Mesendoderm (in vitro differentiated cells): ENCODE measurements at regions not wholly inside any gene's neighbourhood (a gene's known extent, or its start where the extent isn't known, plus 50 kb on each side); places are given as distances from the start of the nearest gene placed in this dataset.

Experiments
- DNase-seq: peaks from one replicate; pipeline ENCODE4 v3.0.0; 2013
- H2AK5ac ChIP-seq: 2 replicates; pipeline ENCODE4 v1.6.1; 2013; ENCODE audit warnings: low read length, inconsistent platforms
- H2BK120ac ChIP-seq: 2 replicates; pipeline ENCODE4 v1.6.1; 2013; ENCODE audit warnings: low read depth, mild to moderate bottlenecking, low read length, moderate library complexity, mixed read lengths
- H2BK15ac ChIP-seq: replicated peaks from 2 replicates; pipeline ENCODE4 v1.6.1; 2013; ENCODE audit warnings: low read depth, mild to moderate bottlenecking, moderate library complexity
- H2BK5ac ChIP-seq: 2 replicates; pipeline ENCODE4 v1.6.1; 2013; ENCODE audit warnings: low read length, inconsistent platforms
- H3K18ac ChIP-seq: 2 replicates; pipeline ENCODE4 v1.6.1; 2013; ENCODE audit warnings: mild to moderate bottlenecking, low read length, mixed read lengths
- H3K23ac ChIP-seq: one replicate; pipeline ENCODE4 v1.6.1; 2013; ENCODE audit warnings: low read length
- H3K27ac ChIP-seq: 2 replicates; pipeline ENCODE4 v1.5.1; 2013; ENCODE audit warnings: low read depth, mild to moderate bottlenecking, inconsistent platforms, low read length, moderate library complexity
- H3K27me3 ChIP-seq: 2 replicates; pipeline ENCODE4 v1.6.1; 2013; ENCODE audit warnings: low read length, control low read depth, mild to moderate bottlenecking, inconsistent platforms; ENCODE audit not compliant: insufficient read depth, poor library complexity
- H3K36me3 ChIP-seq: 2 replicates; pipeline ENCODE4 v1.6.1; 2013; ENCODE audit warnings: low read length, inconsistent platforms; ENCODE audit not compliant: control insufficient read depth, insufficient read depth
- H3K4ac ChIP-seq: one replicate; pipeline ENCODE4 v1.6.1; 2013; ENCODE audit warnings: low read depth, mild to moderate bottlenecking, low read length, moderate library complexity
- H3K4me1 ChIP-seq: 2 replicates; pipeline ENCODE4 v1.6.1; 2013; ENCODE audit warnings: low read depth, low read length, inconsistent platforms; ENCODE audit not compliant: control insufficient read depth
- H3K4me2 ChIP-seq: 2 replicates; pipeline ENCODE4 v1.6.1; 2013; ENCODE audit warnings: low read length
- H3K4me3 ChIP-seq: 2 replicates; pipeline ENCODE4 v1.5.1; 2013; ENCODE audit warnings: mild to moderate bottlenecking, low read length
- H3K56ac ChIP-seq: one replicate; pipeline ENCODE4 v1.6.1; 2013; ENCODE audit warnings: low read length
- H3K79me1 ChIP-seq: 2 replicates; pipeline ENCODE4 v1.6.1; 2013; ENCODE audit warnings: low read length, inconsistent platforms
- H3K79me2 ChIP-seq: 2 replicates; pipeline ENCODE4 v1.6.1; 2013; ENCODE audit warnings: mild to moderate bottlenecking, low read length; ENCODE audit not compliant: control insufficient read depth, insufficient read depth
- H3K9ac ChIP-seq: 2 replicates; pipeline ENCODE4 v1.6.1; 2013; ENCODE audit warnings: low read length, inconsistent platforms
- H4K5ac ChIP-seq: one replicate; pipeline ENCODE4 v1.6.1; 2013; ENCODE audit warnings: low read length
- H4K8ac ChIP-seq: one replicate; pipeline ENCODE4 v1.6.1; 2013; ENCODE audit warnings: low read depth, mild to moderate bottlenecking, control low read depth, low read length, moderate library complexity
- WGBS: extraction: QIAGEN DNeasy Blood & Tissue Kit; methylation state at CpG from one replicate; pipeline ENCODE4 v1.1.7; 2013; ENCODE audit warnings: low lambda C conversion rate, missing lambda C conversion rate; ENCODE audit not compliant: insufficient coverage; ENCODE audit errors: extremely low coverage; 5-methylcytosine and 5-hydroxymethylcytosine counted together

- no CpG with 5 or more reads among the region's 1 CpG for WGBS
- H3K9ac ChIP-seq, result no peak overlapping the region
- no peak overlapping the region for H3K4ac ChIP-seq
- H4K8ac ChIP-seq, result no peak overlapping the region
- no peak overlapping the region for H2BK15ac ChIP-seq
- H3K27me3 ChIP-seq, result no peaks in the 10 kb centered on the region
- no peak overlapping the region for H3K56ac ChIP-seq
- DNase-seq, result no peak
- no peaks in the 10 kb centered on the region for H3K79me1 ChIP-seq
- H2BK5ac ChIP-seq, result no peak overlapping the region
- H2AK5ac ChIP-seq, result no peak overlapping the region
- H3K18ac ChIP-seq, result no peak overlapping the region
- no peak overlapping the region for H3K27ac ChIP-seq
- H2BK120ac ChIP-seq, result no peak overlapping the region
- no peak overlapping the region for H3K4me2 ChIP-seq
- H3K79me2 ChIP-seq, result no peaks in the 10 kb centered on the region
- H3K4me3 ChIP-seq, result no peak overlapping the region
- no peaks in the 10 kb centered on the region for H3K4me1 ChIP-seq
- H3K36me3 ChIP-seq, result no peaks in the 10 kb centered on the region
- no peak overlapping the region for H4K5ac ChIP-seq
- H3K23ac ChIP-seq, result no peak overlapping the region
Measured at GRCh38 chr21:14744368-14744767, 198.3 kb upstream of the SAMSN1 start.

DNA sequence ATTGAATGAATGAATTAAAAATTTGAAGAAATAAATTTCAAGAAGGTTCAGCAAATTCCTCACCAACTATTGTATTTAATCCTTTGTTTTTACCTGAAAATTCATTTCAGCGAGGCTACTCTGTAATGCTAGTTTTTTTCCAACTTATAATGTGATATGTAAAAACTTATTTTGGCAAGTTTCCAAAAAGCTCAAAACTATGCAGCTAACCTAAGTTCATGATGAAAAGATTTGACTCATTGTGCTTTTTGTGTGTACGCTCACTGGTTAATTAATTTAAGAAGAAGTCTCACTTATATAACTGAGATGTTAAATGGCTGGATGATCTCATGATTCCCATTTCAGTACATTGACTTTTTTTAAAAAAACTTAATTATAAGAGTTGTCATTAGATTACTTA is 196.0 kb upstream of the SAMSN1 start:
- no peak for DNase-seq
- no peak overlapping the region for H3K56ac ChIP-seq

DNA sequence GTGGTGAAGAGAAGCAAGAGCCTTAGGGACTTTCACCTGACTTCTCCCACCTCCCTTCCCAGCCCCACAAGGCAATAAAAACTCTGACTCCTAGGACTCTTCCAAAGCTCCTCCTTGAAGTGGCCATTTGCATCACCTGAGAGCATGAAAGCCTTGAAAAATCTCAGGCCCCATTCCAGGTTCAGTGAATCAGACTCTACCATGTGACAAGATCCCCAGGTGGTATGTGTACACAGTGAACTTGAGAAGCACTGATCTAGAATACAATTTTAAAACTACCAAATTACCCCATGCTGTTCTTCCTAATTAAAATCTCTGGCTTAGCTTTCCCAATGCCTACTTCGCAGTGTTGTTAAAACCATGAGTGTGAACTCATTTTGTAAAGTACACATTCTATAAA is 195.1 kb upstream of the SAMSN1 start:
- H4K5ac ChIP-seq, result no peak overlapping the region
- no peaks in the 10 kb centered on the region for H3K4me1 ChIP-seq
- no peak overlapping the region for H2AK5ac ChIP-seq
- H3K4ac ChIP-seq, result no peak overlapping the region
- no peak overlapping the region for H4K8ac ChIP-seq
- H3K27ac ChIP-seq, result no peak overlapping the region
- H2BK5ac ChIP-seq, result no peak overlapping the region
- no peaks in the 10 kb centered on the region for H3K79me1 ChIP-seq
- H2BK120ac ChIP-seq, result no peak overlapping the region
- no peak overlapping the region for H3K4me2 ChIP-seq
- H3K4me3 ChIP-seq, result no peak overlapping the region
- no peaks in the 10 kb centered on the region for H3K79me2 ChIP-seq
- no peak overlapping the region for H3K56ac ChIP-seq
- H3K18ac ChIP-seq, result no peak overlapping the region
- H3K9ac ChIP-seq, result no peak overlapping the region
- no CpG with 5 or more reads among the region's 1 CpG for WGBS
- no peaks in the 10 kb centered on the region for H3K36me3 ChIP-seq
- DNase-seq, result peak; percentile 31
- no peak overlapping the region for H3K23ac ChIP-seq
- H3K27me3 ChIP-seq, result no peaks in the 10 kb centered on the region
- H2BK15ac ChIP-seq, result no peak overlapping the region

More for the DNA sequence above, 196.0 kb upstream of the SAMSN1 start:
- no peak overlapping the region for H3K4ac ChIP-seq
- H3K4me2 ChIP-seq, result no peak overlapping the region
- no peak overlapping the region for H3K9ac ChIP-seq
- no peak overlapping the region for H3K18ac ChIP-seq
- WGBS, result no CpG with 5 or more reads among the region's 2 CpGs
- no peak overlapping the region for H2BK5ac ChIP-seq
- H4K5ac ChIP-seq, result no peak overlapping the region
- no peak overlapping the region for H2AK5ac ChIP-seq
- H4K8ac ChIP-seq, result no peak overlapping the region
- H3K79me2 ChIP-seq, result no peaks in the 10 kb centered on the region
- no peak overlapping the region for H3K23ac ChIP-seq
- no peaks in the 10 kb centered on the region for H3K4me1 ChIP-seq
- no peak overlapping the region for H3K27ac ChIP-seq
- H3K27me3 ChIP-seq, result no peaks in the 10 kb centered on the region
- H2BK15ac ChIP-seq, result no peak overlapping the region
- H3K36me3 ChIP-seq, result no peaks in the 10 kb centered on the region
- no peak overlapping the region for H2BK120ac ChIP-seq
- H3K4me3 ChIP-seq, result no peak overlapping the region
- no peaks in the 10 kb centered on the region for H3K79me1 ChIP-seq

GRCh38 chr21:14740692-14741091 is 194.6 kb upstream of the SAMSN1 start:
- Histone ChIP-seq H3K4me1 (no peaks in the 10 kb centered on the region), H4K5ac (no peak overlapping the region), H3K36me3 (no peaks in the 10 kb centered on the region), H3K79me1 (no peaks in the 10 kb centered on the region), H3K18ac (no peak overlapping the region), H2AK5ac (no peak overlapping the region), H3K9ac (no peak overlapping the region), H3K27me3 (no peaks in the 10 kb centered on the region), H2BK15ac (no peak overlapping the region), H2BK5ac (no peak overlapping the region), H3K4me3 (no peak overlapping the region), H3K79me2 (no peaks in the 10 kb centered on the region), H3K56ac (no peak overlapping the region), H2BK120ac (no peak overlapping the region), H3K27ac (no peak overlapping the region), H4K8ac (no peak overlapping the region), H3K4me2 (no peak overlapping the region), H3K4ac (no peak overlapping the region), H3K23ac (no peak overlapping the region)
- DNase-seq, result no peak
- no CpG with 5 or more reads among the region's 1 CpG for WGBS

GRCh38 chr21:14740116-14740515 is 194.0 kb upstream of the SAMSN1 start:
- H2BK120ac ChIP-seq, result no peak overlapping the region
- H2BK5ac ChIP-seq, result no peak overlapping the region
- WGBS, result no CpG with 5 or more reads among the region's 3 CpGs
- no peak overlapping the region for H3K23ac ChIP-seq
- no peak overlapping the region for H3K27ac ChIP-seq
- H3K9ac ChIP-seq, result no peak overlapping the region
- H3K27me3 ChIP-seq, result no peaks in the 10 kb centered on the region
- H4K5ac ChIP-seq, result no peak overlapping the region
- no peak overlapping the region for H3K4me2 ChIP-seq
- H2AK5ac ChIP-seq, result no peak overlapping the region
- no peaks in the 10 kb centered on the region for H3K36me3 ChIP-seq
- no peak overlapping the region for H2BK15ac ChIP-seq
- no peaks in the 10 kb centered on the region for H3K79me1 ChIP-seq
- no peak overlapping the region for H3K4ac ChIP-seq
- H3K4me3 ChIP-seq, result no peak overlapping the region
- no peak overlapping the region for H4K8ac ChIP-seq
- no peak overlapping the region for H3K56ac ChIP-seq
- no peak for DNase-seq
- no peaks in the 10 kb centered on the region for H3K79me2 ChIP-seq
- H3K4me1 ChIP-seq, result no peaks in the 10 kb centered on the region
- no peak overlapping the region for H3K18ac ChIP-seq

GRCh38 chr21:14739590-14739989 is 193.5 kb upstream of the SAMSN1 start:
- Histone ChIP-seq H3K23ac (no peak overlapping the region), H3K4ac (no peak overlapping the region), H4K5ac (no peak overlapping the region), H3K9ac (no peak overlapping the region), H3K27ac (no peak overlapping the region), H3K18ac (no peak overlapping the region), H2AK5ac (no peak overlapping the region), H3K36me3 (no peaks in the 10 kb centered on the region), H2BK5ac (no peak overlapping the region), H3K27me3 (no peaks in the 10 kb centered on the region), H3K4me2 (no peak overlapping the region), H3K4me3 (no peak overlapping the region), H3K79me2 (no peaks in the 10 kb centered on the region), H3K79me1 (no peaks in the 10 kb centered on the region), H2BK15ac (no peak overlapping the region), H2BK120ac (no peak overlapping the region), H3K4me1 (no peaks in the 10 kb centered on the region), H3K56ac (no peak overlapping the region), H4K8ac (no peak overlapping the region)
- DNase-seq, result no peak
- WGBS, result no CpG with 5 or more reads among the region's 2 CpGs
